GM12875 (cell line): ENCODE measurements at regions not wholly inside any gene's neighbourhood (a gene's known extent, or its start where the extent isn't known, plus 50 kb on each side); places are given as distances from the start of the nearest gene placed in this dataset.

Experiments used
- H3K4me3 ChIP-seq: one replicate; pipeline ENCODE4 v1.5.1; 2011; ENCODE audit warnings: low read depth, low read length, control low read depth
- TF ChIP-seq, protein P1 (sequence below): IDR thresholded peaks from 2 replicates; pipeline ENCODE4 v1.5.1; 2011; ENCODE audit warnings: low read depth, mild to moderate bottlenecking, control low read depth, inconsistent platforms, low read length, moderate library complexity, borderline replicate concordance; ENCODE audit not compliant: insufficient read depth

DNA sequence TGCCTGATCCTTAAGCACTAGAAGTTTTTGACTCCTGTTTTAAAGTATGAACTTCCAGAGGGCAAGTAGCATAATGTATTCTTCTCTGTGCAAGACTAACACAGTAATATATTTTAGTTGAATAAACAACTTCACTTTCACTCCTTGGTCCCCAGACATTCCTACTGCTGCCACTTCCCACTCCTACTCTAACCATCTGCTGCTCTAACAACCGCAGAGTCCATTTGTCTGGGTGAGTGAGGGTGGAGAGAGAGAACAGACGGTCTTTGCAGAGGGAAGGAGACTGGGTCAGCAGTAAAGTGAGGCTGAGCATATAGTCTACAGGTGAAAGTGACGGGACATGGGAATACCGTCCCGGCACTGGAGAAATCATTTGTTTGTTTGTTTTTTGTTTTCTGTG lies 301.0 kb upstream of the SLCO3A1 start:
- TF ChIP-seq, protein P1, sequence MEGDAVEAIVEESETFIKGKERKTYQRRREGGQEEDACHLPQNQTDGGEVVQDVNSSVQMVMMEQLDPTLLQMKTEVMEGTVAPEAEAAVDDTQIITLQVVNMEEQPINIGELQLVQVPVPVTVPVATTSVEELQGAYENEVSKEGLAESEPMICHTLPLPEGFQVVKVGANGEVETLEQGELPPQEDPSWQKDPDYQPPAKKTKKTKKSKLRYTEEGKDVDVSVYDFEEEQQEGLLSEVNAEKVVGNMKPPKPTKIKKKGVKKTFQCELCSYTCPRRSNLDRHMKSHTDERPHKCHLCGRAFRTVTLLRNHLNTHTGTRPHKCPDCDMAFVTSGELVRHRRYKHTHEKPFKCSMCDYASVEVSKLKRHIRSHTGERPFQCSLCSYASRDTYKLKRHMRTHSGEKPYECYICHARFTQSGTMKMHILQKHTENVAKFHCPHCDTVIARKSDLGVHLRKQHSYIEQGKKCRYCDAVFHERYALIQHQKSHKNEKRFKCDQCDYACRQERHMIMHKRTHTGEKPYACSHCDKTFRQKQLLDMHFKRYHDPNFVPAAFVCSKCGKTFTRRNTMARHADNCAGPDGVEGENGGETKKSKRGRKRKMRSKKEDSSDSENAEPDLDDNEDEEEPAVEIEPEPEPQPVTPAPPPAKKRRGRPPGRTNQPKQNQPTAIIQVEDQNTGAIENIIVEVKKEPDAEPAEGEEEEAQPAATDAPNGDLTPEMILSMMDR, result no peak
- H3K4me3 ChIP-seq, result no peak overlapping the region

DNA sequence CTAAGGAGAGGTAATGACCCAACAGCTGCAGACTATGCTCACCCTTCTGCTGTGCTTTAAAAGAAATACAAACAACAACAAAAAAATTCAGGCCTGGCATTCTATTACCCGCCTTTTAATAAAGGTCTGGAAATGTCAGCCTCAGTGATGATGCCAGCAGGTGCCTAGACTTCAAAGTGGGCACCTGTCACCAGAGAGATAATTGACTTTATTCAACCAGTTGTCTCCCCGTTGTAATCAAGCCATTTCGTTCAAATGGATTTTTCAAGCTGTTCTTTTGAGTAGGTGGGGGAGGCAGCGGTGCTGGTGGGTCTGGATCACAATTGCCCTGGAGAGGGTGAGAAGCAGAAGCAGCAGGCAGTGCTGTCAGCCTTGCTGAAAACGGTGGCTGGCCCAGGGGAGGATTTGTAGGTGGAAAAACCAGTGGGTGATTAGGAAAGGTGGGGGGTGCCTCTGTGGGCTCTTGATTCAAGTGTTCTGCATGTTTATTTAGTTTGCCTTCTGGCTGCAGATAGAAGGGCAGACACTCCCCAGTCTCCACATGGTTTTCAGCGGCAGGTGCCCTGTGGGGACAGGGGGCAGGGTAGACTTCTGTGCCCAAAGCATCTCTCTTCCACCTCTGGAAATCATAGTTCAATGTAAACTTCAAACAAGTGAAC lies 300.2 kb upstream of the SLCO3A1 start:
- TF ChIP-seq, protein P1, result no peak
- H3K4me3 ChIP-seq, result no peak overlapping the region

DNA sequence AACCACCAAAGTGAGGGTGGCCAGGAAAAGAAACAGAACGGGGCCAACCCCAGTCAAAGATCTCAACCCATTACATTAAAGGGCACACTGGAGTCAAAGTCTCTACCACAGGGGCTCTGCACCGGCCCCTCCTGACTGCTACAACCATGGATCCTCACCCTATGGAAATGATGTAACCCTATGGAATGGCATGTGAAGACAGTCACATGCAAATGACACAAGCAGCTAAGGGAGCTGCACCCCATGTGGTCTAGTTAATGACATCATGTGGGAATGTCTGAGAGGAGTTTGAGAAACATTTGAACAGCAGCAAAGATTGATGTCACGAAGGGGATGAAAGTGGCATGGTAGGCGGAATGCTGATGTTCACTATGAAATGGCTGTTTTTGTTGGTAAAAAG lies 298.2 kb upstream of the SLCO3A1 start:
- TF ChIP-seq, protein P1, result no peak
- no peak overlapping the region for H3K4me3 ChIP-seq

DNA sequence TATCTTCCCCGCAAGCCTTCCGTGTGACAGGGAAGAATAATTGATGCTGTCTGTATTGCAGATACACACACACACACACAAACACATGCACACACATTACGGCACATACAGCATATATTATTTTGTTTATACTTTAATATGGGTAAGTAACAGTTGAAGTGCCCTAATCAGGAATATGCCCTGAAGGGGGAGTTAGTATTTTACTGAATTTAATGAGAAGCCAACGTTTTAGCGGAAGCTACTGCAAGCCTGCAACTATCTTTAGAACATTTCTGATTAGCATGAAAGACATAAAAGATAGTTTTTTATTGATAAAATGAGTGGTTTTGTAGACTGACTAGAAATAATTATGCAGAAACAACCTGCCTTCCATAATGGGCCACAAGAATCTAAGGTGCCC lies 296.6 kb upstream of the SLCO3A1 start:
- H3K4me3 ChIP-seq, result no peak overlapping the region
- TF ChIP-seq, protein P1, result no peak

DNA sequence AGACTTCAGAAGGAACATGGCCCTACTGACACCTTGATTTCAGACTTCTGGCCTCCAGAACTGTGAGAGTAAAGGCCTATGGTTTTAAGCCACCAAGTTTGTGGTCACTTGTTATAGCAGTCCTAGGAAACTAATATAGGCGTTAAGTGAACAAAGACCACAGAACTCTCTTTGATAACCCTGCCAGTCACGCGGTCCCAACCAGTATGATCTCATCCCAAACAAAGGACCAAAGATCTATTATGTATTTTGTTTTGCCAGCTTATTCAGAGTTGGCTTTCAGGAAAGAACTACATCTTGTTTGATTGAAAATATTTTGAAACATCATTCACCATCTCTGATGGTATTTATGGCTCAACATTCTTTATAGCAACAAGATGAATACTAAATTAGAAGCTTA lies 294.4 kb upstream of the SLCO3A1 start:
- no peak overlapping the region for H3K4me3 ChIP-seq
- TF ChIP-seq, protein P1, result no peak

DNA sequence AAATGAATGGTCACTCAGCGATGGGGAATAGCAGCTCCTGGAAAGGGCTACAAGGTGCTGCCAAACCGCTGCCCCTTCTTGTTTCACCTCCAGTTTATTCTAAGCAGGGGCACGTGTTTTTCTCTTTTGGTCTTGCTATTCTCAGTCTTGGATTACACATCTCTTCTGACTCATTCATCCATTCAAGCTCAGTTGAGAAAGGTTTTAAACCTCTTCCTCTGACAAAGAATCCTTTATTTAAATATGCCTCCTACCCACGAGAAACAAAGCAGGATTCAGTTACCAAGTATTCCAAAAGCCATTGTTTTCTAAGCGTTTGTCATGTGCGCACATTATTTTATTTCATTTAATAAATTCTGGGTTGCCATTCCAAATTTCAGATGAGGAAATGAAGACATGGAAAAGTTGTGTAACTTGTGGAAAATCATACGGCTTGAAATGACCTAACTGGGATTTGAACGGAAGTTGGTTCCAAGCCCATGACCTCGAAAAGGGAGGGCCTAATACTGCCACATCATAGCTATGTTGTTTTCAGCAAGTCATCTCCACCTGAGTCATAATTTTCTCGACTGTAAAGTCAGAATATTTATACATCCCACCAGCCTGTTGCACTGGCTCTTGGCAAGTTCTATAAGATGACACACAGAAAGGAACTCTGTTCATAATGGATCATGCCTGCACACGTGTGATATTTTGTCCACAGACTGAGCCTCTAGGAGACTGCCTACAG lies 292.0 kb upstream of the SLCO3A1 start:
- no peak overlapping the region for H3K4me3 ChIP-seq
- TF ChIP-seq, protein P1, result no peak

DNA sequence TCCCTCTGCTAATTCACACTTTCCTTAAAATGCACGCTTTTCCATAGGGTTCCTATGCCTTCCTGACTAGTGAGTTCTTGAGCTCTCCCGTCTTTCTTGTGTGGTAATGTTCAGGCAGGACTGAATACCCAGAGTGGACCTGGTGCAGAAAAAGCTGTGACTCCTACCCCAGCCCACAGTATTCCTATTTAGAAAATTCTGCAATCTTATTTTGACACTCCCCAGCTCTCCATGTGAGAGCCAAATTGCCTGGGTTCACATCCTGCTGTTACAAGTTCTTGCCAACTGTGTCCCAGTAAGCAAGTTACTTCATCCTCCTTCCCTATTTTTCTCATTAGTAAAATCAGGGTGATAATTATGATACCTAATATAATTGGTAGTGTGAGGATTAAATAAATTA lies 290.8 kb upstream of the SLCO3A1 start:
- TF ChIP-seq, protein P1, result no peak
- no peak overlapping the region for H3K4me3 ChIP-seq
